NCI-H1694 treated with DMSO at 0.1 percent for 48 hours (cell line): ENCODE measurements at regions not wholly inside any gene's neighbourhood (a gene's known extent, or its start where the extent isn't known, plus 50 kb on each side); places are given as distances from the start of the nearest gene placed in this dataset.

ENCODE experiments used
- DNase-seq: peaks from one replicate; lab custom pipeline; 2025; lab: John Stamatoyannopoulos, UW

DNA sequence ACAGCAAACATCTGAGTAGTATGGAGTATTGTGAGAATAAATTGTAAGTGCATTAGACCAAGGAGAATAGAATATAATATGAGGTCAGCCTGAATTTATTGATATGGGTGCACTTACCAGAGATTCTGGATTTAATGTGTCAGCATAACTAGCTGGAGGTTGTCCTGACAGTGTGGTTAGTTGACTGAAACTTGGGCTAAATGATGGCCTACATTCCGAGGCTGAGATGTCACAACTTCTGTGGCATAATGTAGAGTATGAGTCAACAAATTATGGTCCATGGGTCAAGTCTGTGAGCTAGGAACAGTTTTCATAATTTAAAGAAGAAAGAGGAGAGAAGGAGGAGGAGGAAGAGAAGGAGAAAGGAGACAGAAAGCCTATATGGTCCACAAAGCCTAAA lies 127.6 kb downstream of the QPCT start:
- no peak for DNase-seq

GRCh38 chr2:37472959-37473358 lies 128.5 kb downstream of the QPCT start:
- DNase-seq, result no peak

DNA sequence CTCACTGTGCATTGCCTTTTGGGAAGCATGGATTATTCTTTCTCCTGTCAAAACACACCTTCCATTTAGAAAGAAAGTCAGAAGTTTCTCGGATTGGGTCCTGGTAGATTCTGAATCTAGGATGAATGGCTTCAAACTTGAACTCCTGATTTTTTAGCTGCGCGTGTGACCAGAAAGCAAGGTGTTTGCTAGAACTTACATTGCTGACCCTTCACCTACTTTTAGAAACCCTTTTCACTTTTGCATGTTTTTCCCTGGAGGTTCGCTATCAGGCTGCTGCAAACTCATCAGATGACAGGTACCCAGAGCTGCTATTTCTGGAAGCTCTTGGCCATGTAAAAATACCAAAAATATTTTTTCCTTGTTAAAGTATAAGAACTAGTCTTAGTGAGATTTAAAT lies 132.0 kb downstream of the QPCT start:
- no peak for DNase-seq

GRCh38 chr2:37477921-37478320 lies 133.5 kb downstream of the QPCT start:
- DNase-seq, result no peak

- no peak for DNase-seq
Observed at GRCh38 chr2:37481244-37481643, 136.8 kb downstream of the QPCT start.

DNA sequence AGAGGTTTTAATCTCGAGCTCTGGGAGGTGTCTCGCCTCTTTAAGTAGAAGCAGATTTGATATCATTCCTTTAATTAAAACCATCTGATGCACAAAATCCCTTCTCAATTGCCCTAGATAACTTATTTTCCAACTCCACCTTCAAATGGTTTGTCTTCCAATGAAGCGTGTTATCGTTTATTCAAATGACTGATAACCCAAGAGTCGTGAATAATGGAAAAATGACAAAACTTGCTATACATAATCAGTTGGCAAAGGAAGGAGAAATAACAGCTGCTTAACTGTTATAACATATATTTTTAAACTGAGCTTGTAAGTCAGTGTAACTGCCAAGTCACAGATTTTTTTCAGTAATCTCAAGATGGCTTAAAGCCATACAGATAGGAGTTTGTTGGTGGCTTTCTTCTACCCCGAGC lies 144.6 kb downstream of the QPCT start:
- DNase-seq, result no peak

GRCh38 chr2:37489536-37489935 lies 145.1 kb downstream of the QPCT start:
- no peak for DNase-seq

DNA sequence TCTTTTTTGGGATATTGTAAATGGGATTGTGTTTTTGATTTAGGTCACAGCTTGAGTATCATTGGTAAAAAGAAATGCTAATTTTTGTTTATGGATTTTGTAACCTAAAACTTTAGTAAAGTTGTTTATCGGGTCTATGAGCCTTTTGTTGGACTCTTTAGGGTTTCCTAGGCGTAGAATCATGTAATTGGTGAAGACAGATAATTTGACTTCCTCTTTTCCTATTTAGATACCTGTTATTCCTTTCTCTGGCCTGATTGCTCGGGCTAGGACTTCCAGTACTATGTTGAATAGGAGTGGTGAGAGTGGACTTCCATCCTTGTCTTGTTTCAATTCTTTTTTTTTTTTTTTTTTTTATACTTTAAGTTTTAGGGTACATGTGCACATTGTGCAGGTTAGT lies 149.0 kb downstream of the QPCT start:
- DNase-seq, result no peak

DNA sequence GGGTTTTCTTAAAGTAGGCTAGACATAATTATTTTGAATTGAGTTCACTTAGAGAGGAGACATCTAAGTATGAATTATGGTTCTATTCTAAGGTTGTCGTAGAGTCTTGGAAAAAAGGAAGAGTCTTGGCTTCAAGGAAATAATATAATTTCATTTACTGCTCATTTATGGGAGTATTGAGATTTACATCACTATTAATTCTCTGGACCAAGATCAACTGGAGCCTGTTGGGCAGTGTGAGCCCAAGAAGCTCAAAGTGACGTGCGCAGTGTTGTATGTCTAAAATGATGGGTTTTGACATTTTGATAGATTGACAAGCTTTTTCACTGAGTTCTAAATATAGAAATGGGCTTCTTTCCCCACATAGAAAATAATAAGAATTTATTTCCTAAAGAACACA lies 154.7 kb downstream of the QPCT start:
- no peak for DNase-seq

DNA sequence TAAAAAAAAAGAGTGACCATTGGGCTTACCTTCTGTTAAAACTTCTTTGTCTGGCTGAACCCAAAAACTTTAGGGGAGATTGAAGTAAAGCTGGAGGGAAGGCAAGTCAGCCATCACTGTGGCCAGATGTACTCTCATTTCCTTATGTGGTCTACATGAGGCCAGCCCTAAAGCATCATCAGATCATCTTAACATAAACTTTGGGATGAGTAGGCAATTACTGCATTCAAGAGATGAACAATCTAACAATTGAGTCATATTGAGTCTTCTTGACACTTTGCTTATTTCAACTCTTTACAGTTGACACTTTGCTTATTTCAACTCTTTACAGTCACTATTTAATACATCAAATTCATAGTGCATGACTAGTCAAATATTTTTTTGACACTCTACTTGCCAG lies 155.6 kb downstream of the QPCT start:
- no peak for DNase-seq

GRCh38 chr2:37501113-37501512 lies 156.7 kb downstream of the QPCT start:
- no peak for DNase-seq

- no peak for DNase-seq
Observed at GRCh38 chr2:37506407-37507050, 162.1 kb downstream of the QPCT start.

- no peak for DNase-seq
Observed at GRCh38 chr2:37507051-37507410, 162.6 kb downstream of the QPCT start.

DNA sequence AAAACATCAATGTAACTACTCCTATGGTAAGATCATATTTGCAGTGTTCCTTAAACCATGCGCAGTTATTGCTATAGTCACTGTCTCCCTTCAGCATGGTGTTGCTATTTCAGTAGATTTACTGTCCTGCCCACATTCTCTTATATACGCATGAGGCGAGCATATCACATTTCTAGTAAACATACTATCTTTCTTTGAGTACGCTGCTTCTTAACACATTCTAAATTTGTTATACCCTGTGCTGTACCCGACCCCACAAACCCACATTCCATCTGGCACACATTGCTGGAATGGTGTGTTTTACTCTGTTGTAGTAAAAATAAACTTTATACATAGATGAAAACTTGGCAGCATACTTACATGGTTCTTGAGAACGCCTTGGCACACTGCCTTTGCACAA lies 163.3 kb downstream of the QPCT start:
- no peak for DNase-seq

DNA sequence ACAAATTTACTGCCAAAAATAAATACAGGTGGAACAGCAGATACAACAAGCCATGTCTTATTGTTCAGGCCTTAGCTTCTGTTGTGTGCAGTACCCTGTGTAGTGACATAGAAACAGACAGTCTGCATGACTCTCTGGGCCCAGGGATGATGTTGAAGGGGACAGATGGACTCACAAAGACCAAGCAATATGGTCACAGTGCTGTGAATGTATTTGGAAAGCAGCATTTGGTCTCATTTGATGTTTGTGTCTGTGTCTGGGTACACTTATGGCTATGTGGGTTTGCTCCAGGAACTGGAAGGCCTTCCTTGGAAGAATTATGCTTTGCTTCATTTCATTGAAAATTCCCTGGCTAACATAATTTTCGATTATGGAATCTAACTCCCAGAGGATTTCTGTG lies 158.5 kb downstream of the CDC42EP3 start:
- no peak for DNase-seq

- DNase-seq, result peak; percentile 79
Observed at GRCh38 chr2:37523814-37524362, 147.6 kb downstream of the CDC42EP3 start.

DNA sequence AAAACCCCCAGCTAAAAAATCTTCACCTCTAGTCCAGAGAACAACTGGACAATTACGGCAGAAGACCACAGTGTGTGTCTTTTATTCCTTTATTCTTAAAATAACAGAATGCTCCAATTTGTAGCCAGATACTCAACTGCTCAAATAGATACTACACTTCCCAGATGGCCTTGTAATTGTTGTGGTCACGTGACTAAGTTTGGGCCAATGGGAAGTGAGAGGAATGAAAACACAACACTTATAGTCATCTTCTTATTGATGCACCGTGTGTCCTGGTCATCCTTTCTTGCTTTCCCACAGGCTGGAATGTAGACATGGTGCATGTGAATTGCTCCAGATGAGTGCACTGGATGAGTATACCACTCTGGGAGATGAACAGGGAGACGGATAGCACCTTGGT lies 145.1 kb downstream of the CDC42EP3 start:
- DNase-seq, result no peak

GRCh38 chr2:37526856-37527255 lies 144.6 kb downstream of the CDC42EP3 start:
- no peak for DNase-seq

GRCh38 chr2:37527361-37527760 lies 144.1 kb downstream of the CDC42EP3 start:
- no peak for DNase-seq

GRCh38 chr2:37529830-37530415 lies 141.5 kb downstream of the CDC42EP3 start:
- no peak for DNase-seq

GRCh38 chr2:37532503-37532902 lies 138.9 kb downstream of the CDC42EP3 start:
- DNase-seq, result no peak

GRCh38 chr2:37537316-37537715 lies 134.1 kb downstream of the CDC42EP3 start:
- DNase-seq, result no peak

DNA sequence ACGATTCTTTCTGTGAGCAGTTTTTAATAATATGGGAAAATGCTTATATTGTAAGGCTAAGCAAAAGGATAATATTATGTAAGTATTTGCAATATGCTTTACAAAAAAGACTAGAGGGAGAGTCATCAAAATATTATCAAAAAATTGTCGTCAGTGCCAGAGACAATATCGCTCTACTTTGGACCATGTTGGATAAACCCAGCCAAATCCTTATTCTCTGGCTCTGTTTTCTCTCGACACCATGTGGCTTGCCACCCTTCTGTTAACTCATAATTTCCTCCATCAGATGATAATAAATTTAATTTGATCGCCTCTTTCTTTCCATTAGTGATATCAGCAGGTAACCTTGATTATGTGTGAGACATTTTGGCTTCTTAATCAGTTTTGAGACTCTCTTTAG lies 129.9 kb downstream of the CDC42EP3 start:
- DNase-seq, result no peak

DNA sequence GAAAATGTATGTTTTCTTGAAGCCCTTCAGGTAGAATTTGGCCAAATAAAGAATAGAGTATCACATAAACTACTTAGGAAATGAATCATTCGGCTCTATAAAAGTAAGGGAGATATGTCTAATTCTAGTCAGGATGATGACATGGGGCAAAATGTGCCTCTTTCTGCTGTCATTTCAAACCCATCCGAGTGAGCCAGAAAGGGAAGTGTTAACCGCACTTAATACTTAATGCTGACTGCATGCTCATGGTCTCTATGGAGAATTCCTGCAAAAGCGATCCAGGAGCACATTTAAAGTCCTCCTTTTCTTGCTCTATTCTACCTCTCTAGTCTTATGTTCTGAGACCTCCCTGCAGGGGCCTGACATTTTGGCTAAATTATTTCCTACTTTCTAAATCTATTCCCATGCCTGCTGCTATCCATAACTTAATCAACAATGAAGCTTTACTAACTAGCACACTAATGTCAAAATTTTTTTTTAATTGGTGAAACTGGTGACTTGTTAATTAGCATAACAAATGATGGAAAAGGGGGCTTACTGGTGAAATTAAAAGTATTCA lies 127.4 kb downstream of the CDC42EP3 start:
- DNase-seq, result no peak
